DMS79 (cell line): ENCODE measurements at regions not wholly inside any gene's neighbourhood (a gene's known extent, or its start where the extent isn't known, plus 50 kb on each side); places are given as distances from the start of the nearest gene placed in this dataset.

Experiments
- DNase-seq: peaks from one replicate; lab custom pipeline; 2025; lab: John Stamatoyannopoulos, UW

DNA sequence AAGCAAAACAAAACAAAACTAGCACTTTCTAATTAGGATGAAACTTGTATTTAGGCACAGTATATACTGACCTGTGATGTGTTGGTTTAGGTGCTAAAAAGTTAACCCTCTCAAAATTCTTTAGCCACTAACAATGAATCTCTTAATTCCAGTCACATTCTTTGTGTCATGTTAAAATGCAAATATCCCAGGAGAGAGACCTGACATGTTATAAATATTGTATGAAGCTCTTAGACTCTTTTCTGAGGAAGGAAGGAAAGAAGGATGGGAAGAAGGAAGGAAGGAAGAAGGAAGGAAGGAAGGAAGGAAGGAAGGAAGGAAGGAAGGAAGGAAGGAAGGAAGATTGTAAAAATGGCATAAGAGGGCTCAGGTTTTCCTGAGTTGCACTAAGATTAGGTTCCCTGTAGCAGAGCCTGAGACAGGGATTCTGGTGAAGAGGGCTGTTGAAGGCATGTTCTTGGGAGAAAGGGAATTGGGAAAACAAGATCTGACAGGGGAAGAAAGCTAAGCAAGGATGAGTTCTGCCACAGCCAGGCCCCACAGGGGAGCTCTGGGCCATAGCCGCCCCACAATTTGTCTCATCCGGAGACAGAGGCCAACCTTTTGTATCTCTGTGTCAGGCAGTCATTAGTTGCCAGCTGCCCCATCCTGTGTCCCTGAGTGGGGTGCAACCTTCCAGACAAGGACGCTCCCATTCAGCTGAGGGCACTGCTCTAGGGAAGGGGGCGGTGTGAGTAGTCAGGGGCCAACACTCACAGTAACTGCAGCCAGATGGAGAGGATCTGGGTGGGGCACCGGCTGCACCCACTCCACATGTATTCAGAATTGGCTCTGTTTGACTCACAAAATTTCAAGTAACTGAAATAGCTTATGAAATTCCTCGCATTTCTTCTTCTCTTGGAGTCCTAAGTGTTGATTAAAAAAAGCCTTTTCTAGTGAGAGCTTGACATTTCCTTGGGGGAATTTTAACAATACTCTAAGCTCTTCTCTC lies 189.3 kb upstream of the ARG1 start:
- no peak for DNase-seq

DNA sequence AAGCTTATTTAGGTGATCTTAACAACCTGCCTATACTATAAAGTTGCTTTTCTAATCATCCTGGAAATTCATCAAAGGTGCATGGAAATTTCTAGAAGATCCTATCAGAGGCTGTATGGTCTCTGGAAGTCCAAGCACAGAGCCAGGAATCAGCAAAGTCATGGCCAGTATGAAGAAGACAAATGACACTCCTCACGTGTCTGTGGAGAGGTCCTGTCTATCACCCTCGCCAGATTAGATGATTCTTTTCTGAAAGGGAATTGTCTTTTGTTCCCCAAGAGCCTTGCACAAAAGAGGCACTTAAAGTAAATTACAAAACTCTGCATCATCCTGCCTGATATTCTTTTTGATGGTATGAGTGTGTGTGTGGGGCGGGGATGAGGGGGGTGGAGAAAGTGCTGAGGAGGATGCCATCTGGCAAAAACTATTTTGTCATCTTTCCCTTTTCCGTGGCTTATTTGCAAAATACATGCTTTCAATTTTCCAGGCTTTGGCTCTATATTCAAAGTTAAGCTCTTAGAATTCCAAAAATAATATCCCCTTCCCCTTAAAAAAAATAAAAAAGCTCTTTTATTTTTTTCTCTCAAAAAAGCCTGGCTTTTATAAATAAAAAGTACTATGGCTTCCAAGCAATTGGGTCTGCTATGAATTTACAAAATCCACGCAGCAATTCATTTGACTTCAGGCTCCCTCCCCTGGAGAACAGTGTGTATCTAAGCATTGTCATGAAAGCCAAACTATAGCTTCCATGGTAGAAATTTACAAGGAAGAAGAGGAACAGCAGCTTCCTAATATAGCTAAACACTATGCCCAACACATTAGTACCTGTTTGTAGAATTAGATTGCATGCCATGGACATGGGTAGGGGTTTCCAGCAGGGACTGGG lies 185.2 kb upstream of the ARG1 start:
- DNase-seq: no peak

DNA sequence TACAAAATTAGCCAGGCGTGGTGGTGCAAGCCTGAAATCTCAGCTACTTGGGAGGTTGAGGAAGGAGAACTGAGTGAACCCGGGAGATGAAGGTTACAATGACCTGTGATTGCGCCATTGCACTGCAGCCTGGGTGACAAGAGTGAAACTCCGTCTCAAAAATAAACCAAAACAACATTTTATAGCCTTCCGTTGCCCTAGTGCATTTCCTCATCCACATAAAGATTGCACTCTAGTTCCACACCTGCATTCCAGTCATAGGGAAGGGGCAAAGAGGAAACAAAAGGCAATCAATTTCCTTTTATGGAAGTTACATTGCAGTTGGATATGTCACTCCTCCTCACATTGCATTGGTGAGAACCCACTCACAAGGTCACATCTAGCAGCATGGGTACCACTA lies 182.7 kb upstream of the ARG1 start:
- DNase-seq: no peak

DNA sequence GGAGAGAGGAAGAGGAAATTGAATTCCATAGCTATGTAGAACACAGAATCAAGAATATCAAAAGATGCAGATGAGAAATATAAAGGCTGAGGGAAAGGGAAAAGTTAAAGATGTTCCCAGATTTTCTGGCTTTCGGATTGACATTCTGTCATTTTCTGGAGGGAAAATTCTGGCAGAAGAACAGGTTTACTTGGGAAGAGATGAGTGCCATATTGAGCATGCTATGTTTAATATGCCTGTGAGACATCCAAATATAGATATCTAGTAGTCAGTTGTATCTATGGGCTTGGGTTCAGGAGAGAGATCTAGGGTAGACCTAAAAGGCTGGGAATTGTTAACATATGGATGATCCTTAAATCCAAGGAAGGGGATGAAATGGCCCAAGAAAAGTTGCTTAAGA lies 181.9 kb upstream of the ARG1 start:
- no peak for DNase-seq

- DNase-seq: no peak
Observed at GRCh38 chr6:131393433-131393832, 179.6 kb upstream of the ARG1 start.

- DNase-seq: no peak
Observed at GRCh38 chr6:131394768-131395432, 178.1 kb upstream of the ARG1 start.

DNA sequence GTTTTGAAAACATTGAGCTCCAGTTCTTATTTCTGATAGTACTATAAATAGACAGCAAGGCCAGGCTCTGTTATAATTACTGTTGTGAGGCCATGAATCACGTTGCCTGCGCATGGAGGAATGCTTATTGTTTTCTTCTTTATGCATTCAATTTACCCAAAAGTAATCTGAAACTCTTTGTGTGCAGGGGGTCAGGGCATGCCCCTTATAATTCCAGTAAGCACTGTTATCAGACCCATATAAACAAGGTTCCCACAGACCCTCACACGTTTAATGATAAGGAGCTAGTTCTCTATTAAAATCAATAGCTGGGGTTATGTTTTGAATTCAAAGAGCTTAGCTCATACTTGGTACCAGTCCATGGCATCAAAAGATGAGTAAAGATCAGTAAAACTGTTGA lies 174.8 kb upstream of the ARG1 start:
- DNase-seq: no peak

GRCh38 chr6:131399433-131399832 lies 173.6 kb upstream of the ARG1 start:
- no peak for DNase-seq

DNA sequence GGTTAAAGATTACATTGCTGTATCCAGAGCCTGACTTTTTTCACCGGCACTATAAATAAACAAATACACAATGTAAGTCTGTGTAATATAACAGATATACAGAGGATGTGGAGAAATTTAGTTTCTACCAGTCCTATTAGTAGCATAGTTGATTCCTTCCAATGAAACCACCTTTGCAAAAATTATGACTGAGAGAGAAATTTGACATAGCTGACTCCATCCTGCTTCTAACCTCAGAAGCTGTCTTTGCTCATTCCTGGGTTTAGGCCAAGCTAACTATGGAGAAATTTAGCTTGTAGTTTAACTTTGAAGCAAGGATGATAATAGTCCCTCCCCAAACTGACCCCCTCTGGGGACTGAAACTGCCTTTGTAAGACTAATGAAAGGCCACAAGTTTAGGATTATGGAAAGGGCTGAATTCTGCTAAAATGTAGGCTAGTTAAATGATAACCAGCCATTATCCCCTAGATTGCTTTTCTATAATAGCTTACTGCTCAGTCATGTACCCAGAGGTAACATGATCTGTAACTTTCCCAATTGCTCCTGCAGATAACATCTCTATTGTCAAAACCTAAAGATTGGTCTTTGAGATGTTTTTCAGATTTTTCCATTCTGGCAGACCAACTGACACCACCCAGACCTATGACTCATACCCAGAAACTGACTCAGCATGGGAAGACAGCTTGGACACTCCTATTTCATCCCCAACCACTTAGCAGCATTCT lies 172.8 kb upstream of the ARG1 start:
- no peak for DNase-seq

DNA sequence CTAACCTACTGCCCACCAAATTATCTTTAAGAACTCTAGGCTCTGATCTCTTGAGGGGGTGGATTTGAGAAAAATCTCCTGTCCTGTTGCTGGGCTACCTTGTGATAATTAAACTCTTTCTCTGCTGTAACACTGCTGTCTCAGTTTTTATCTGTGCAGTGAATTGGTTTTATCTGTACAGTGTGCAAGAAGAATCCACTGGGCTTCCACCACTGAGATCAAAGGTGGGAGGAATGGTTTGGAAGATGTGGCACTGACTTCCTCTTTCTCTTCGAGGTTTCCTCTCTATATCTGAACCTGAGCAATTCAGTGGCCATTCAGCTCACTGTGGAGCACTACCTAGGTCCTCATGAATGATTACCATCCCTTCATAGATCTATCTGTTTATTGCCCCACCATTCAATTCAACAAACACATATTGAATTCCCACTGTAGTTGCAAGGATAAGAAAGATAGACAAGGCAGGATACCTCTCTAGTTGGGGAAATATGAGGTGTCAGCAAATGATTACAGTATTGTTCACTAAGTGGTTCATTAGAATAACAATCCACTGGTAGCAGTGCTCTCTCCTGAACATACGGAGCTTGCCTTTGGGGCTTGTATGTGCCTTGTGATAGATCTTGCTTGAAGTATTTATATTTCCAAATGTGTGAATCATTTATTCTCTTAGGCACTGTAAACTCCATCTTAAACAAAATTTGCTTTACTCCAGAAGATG lies 172.1 kb upstream of the ARG1 start:
- no peak for DNase-seq

GRCh38 chr6:131408811-131409210 lies 164.2 kb upstream of the ARG1 start:
- no peak for DNase-seq

DNA sequence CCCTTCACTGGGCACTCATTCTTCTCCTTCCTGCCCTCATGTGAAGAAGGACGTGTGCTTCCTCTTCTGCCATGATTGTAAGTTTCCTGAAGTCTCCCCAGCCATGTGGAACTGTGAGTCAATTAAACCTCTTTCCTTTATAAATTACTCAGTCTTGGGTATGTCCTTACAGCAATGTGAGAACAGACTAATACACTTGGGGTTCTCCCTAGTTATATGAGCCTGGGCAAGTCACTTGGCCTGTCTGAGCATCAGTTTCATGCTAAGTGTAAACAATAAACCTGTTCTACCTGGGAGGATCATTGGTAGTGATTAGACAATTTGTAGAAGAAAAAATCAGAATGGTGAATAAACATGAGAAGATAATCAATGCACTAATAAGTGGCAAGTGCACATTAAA lies 162.2 kb upstream of the ARG1 start:
- no peak for DNase-seq

- DNase-seq: no peak
Observed at GRCh38 chr6:131412960-131413830, 159.8 kb upstream of the ARG1 start.

- DNase-seq: no peak
Observed at GRCh38 chr6:131413831-131414191, 159.2 kb upstream of the ARG1 start.

DNA sequence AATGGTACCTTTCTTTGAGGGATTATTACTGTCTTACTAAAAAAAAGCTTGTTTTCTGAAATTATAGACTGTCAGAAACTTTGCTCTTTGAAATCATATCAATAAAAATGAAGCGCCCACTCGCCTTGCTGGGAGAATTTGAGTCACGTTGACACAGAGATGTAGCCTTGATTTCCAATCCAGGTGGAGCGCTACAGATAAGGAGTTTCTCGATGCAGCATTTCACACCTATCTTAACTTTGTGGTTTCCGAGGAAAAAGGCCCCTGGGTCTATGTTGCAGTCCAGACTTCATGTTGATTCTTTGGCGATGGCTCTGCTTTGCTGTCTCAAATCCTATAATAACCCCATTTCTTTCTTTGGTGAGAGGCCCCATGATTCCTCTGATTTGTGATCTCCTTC lies 158.1 kb upstream of the ARG1 start:
- DNase-seq: no peak

GRCh38 chr6:131418441-131418840 lies 154.6 kb upstream of the ARG1 start:
- DNase-seq: no peak

DNA sequence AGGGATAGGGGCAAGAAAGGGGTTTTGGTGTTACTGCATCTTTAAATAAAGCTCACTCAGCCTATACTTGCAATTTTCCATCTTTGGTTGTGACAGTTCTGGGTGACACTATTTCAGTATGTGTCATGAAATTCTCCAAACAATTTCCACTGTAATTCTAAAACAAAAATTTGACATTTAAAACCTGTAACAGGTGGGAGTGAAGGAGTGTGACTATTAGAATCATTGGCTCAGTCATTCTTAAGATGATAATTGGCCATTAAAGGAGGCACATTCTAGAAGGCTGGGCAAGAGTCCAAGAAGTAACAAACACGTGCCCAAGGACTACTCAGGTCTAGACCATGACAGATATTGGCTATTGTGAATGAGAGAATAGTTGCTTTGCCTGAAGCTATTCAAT lies 153.3 kb upstream of the ARG1 start:
- DNase-seq: peak; percentile 9

- DNase-seq: no peak
Observed at GRCh38 chr6:131424016-131424415, 149.0 kb upstream of the ARG1 start.

DNA sequence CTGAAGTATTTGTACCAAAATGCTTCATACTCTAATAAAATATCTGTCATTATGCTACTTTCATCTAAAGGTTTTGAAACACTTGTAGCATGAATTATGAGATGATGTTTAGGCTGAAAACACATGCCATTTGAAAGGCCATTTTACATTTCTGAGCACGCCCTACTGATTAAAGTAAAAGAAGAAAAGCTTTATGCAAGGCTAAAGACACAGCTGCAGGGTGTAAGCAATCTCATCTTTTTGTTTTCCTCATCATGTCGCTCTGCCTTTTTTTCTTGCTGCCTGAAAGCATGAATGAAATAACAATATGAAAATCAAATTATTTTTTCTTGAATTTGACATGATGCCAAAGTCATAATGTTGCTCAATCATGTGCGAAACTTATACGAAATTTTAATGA lies 148.6 kb upstream of the ARG1 start:
- DNase-seq: no peak

DNA sequence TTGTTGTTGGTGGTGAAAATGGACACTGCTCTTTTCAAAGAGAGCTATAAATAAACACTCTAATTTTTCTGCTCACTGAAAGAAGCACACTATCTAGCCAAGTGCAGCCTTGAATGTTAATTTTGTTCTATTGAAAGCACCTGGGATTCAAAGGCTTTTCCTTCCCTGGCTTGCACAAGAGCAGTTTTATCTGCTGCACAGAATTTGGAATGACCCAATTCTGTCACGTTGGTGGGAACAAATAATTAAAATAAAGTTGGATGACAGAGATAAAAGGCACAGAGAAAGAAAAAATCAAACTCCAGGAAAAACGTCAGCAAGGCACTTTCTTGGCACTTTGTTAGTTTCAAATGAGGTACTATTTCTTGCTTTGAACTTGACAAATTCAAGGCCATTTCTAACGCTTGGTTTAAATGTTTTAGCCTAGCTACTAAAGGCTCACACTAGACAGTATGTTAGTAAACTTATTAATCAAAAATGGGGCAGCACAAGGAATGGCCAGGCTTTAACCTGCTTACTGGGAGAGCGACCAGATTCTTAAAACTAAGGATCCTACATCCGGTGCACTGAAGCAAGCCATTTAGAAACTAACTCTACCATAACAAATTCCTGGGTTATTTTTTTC lies 145.5 kb upstream of the ARG1 start:
- no peak for DNase-seq
